ENCODE measurements at regions not wholly inside any gene's neighbourhood (a gene's known extent, or its start where the extent isn't known, plus 50 kb on each side); places are given as distances from the start of the nearest gene placed in this dataset.

DNA sequence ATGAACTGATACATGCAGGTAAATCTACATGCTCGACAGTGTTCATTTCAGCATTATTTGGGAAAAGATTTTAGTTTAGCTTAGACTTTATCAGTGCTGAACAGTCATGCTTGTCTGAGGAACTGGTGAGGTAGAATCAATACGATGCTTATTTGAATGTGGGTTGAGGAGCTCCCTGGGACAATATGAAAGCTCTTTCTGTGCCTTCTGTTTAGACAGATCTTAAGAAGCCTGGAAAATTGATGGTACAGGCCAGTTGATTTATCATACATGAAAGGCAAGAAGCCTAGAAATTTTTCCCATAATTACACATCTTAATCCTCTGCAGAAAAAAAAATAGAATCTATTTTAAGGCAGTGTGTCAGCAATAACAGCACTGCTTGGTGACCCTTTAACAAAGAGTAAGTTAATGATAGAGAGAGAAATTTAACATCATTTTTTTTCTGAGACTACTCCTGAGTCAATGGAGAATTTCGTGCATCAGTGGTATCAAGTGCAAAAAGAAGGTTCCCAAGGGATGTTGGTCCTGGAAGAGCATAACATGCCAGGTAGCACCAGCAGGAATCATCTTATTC, 252.2 kb upstream of the CDH20 start:
- ChIA-PET POLR2A (no interaction called here), CTCF (interaction anchor here (1.0 kb wide), 1 partner anchor 8 kb away, joined by 3 read pairs; no protein-coding TSS in a partner anchor)
- FAIRE-seq (no peak), ATAC-seq (no peak), DNase-seq (ENCODE audit: low read depth in 1 of 2, low spot score in 1 of 2) (no peak)
- H3K4me2 ChIP-seq = no peak overlapping the region
- TF ChIP-seq, protein P1, sequence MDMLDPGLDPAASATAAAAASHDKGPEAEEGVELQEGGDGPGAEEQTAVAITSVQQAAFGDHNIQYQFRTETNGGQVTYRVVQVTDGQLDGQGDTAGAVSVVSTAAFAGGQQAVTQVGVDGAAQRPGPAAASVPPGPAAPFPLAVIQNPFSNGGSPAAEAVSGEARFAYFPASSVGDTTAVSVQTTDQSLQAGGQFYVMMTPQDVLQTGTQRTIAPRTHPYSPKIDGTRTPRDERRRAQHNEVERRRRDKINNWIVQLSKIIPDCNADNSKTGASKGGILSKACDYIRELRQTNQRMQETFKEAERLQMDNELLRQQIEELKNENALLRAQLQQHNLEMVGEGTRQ (IDR thresholded peaks at IDR 0.05) = no peak
- no peak for TF ChIP-seq POLR2AphosphoS2 (conservative IDR thresholded peaks at IDR 0.05; ENCODE audit: low read length)
- no peak for TF ChIP-seq ZFP36 (IDR thresholded peaks at IDR 0.05; ENCODE audit: borderline replicate concordance, partially characterized antibody)
- no peak for TF ChIP-seq SREBF2 (IDR thresholded peaks at IDR 0.05)
- 16% methylated on average over 3 of the region's 3 CpGs for WGBS (ENCODE audit: missing lambda C conversion rate)
- no peaks in the 10 kb centered on the region for H3K9me3 ChIP-seq
- H3K4me3 ChIP-seq = no peak overlapping the region
- no peak overlapping the region for H3K27ac ChIP-seq
- no peaks in the 10 kb centered on the region for H3K4me1 ChIP-seq

DNA sequence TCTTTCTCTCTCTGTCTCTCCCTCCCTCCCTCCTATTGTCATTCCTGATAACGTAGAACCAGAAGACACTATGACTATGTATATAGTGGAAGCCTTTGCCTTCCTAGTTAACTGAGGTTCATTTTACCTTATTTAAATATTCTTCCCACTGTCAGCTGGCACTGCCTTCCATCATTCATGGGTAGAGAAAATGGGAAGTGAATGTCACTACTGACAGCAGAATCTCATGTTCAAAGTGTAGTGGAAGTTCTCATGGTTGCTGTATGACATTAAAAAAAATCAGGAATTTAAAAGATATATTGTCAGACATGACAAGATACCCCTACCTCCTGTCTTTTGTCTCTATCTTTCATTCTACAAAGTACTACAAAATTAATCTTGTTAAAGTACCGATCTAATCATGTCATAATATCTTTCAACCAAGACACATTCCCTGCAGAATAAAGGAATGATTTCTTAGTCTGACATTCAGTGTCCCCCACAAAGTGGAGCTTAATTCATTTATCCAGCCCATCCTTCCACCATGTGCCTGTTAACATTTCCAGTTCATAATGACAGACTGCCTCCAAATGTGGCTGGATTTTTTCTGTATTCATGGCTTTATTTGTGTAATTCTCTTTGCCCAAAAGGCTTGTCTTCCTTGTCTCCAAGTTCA, 250.1 kb upstream of the CDH20 start:
- H3K4me1 ChIP-seq = no peaks in the 10 kb centered on the region
- DNase-seq (ENCODE audit: low read depth in 1 of 2, low spot score in 1 of 2) (no peak), FAIRE-seq (no peak), ATAC-seq (no peak)
- H3K27ac ChIP-seq = no peak overlapping the region
- POLR2A ChIA-PET = no interaction called here
- H3K9me3 ChIP-seq = no peaks in the 10 kb centered on the region
- H3K4me2 ChIP-seq = no peak overlapping the region
- no peak for TF ChIP-seq KDM1A (IDR thresholded peaks at IDR 0.05; ENCODE audit: low read depth)
- TF ChIP-seq EHF (CRISPR knock-in tag; IDR thresholded peaks at IDR 0.05) = no peak
- TF ChIP-seq JUNB (IDR thresholded peaks at IDR 0.05) = no peak
- no peak for TF ChIP-seq HOXB13 (CRISPR knock-in tag; IDR thresholded peaks at IDR 0.05; ENCODE audit: low read depth)
- TF ChIP-seq TFCP2L1 (CRISPR knock-in tag; IDR thresholded peaks at IDR 0.05) = no peak
- TF ChIP-seq, protein P2, sequence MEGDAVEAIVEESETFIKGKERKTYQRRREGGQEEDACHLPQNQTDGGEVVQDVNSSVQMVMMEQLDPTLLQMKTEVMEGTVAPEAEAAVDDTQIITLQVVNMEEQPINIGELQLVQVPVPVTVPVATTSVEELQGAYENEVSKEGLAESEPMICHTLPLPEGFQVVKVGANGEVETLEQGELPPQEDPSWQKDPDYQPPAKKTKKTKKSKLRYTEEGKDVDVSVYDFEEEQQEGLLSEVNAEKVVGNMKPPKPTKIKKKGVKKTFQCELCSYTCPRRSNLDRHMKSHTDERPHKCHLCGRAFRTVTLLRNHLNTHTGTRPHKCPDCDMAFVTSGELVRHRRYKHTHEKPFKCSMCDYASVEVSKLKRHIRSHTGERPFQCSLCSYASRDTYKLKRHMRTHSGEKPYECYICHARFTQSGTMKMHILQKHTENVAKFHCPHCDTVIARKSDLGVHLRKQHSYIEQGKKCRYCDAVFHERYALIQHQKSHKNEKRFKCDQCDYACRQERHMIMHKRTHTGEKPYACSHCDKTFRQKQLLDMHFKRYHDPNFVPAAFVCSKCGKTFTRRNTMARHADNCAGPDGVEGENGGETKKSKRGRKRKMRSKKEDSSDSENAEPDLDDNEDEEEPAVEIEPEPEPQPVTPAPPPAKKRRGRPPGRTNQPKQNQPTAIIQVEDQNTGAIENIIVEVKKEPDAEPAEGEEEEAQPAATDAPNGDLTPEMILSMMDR (IDR thresholded peaks at IDR 0.05) = no peak
- TF ChIP-seq TP53 (CRISPR knock-in tag; IDR thresholded peaks at IDR 0.05) = no peak
- TF ChIP-seq NPAS2 (CRISPR knock-in tag; IDR thresholded peaks at IDR 0.05; ENCODE audit: borderline replicate concordance) = no peak
- CTCF ChIA-PET = no interaction called here
- no peak overlapping the region for H3K4me3 ChIP-seq
- 2% methylated on average over 2 of the region's 2 CpGs for WGBS (ENCODE audit: missing lambda C conversion rate)

DNA sequence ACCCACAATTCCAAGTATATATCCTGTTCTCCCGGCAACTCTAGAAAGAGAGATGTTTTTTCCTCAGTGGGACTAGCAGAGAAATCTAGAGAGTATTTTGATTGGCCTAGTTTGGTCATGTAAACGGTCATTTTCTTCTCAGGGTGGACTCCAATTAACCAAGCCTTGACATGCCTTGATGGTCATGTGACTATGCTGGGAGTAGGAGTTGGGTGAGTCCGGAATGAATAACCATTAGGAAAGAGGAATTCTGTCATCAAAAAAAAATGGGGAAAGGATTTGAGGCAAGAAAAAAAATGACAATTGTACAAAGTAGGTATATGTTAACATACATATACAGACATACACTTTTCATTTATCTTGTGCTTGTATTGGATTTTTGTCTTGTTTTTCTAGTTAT, 248.2 kb upstream of the CDH20 start:
- Histone ChIP-seq H3K27ac (no peak overlapping the region), H3K9me3 (no peaks in the 10 kb centered on the region), H3K4me2 (no peak overlapping the region), H3K4me3 (no peak overlapping the region), H3K4me1 (no peaks in the 10 kb centered on the region)
- FAIRE-seq (no peak), ATAC-seq (no peak), DNase-seq (ENCODE audit: low read depth in 1 of 2, low spot score in 1 of 2) (no peak)
- no peak for TF ChIP-seq RARB (CRISPR knock-in tag; IDR thresholded peaks at IDR 0.05)
- TF ChIP-seq, protein P3, sequence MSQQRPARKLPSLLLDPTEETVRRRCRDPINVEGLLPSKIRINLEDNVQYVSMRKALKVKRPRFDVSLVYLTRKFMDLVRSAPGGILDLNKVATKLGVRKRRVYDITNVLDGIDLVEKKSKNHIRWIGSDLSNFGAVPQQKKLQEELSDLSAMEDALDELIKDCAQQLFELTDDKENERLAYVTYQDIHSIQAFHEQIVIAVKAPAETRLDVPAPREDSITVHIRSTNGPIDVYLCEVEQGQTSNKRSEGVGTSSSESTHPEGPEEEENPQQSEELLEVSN (IDR thresholded peaks at IDR 0.05; ENCODE audit: borderline replicate concordance, low read depth) = no peak
- TF ChIP-seq, protein P4, sequence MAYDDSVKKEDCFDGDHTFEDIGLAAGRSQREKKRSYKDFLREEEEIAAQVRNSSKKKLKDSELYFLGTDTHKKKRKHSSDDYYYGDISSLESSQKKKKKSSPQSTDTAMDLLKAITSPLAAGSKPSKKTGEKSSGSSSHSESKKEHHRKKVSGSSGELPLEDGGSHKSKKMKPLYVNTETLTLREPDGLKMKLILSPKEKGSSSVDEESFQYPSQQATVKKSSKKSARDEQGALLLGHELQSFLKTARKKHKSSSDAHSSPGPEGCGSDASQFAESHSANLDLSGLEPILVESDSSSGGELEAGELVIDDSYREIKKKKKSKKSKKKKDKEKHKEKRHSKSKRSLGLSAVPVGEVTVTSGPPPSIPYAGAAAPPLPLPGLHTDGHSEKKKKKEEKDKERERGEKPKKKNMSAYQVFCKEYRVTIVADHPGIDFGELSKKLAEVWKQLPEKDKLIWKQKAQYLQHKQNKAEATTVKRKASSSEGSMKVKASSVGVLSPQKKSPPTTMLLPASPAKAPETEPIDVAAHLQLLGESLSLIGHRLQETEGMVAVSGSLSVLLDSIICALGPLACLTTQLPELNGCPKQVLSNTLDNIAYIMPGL (CRISPR knock-in tag; IDR thresholded peaks at IDR 0.05; ENCODE audit: borderline replicate concordance) = no peak
- TF ChIP-seq KDM5A (IDR thresholded peaks at IDR 0.05) = no peak
- TF ChIP-seq JUNB (IDR thresholded peaks at IDR 0.05) = no peak
- TF ChIP-seq, protein P2 (IDR thresholded peaks at IDR 0.05) = no peak
- TF ChIP-seq POLR2A (IDR thresholded peaks at IDR 0.05; ENCODE audit: low read length) = no peak
- TF ChIP-seq TP53 (CRISPR knock-in tag; IDR thresholded peaks at IDR 0.05) = no peak
- no peak for TF ChIP-seq ESRRA (IDR thresholded peaks at IDR 0.05; ENCODE audit: borderline replicate concordance, low read length)
- no peak for TF ChIP-seq NPAS2 (CRISPR knock-in tag; IDR thresholded peaks at IDR 0.05; ENCODE audit: borderline replicate concordance)
- no peak for TF ChIP-seq NFE2L2 (conservative IDR thresholded peaks at IDR 0.05; ENCODE audit: low read length)
- no peak for TF ChIP-seq HOXB5 (CRISPR knock-in tag; IDR thresholded peaks at IDR 0.05)
- TF ChIP-seq CEBPB (IDR thresholded peaks at IDR 0.05) = no peak
- no peak for TF ChIP-seq RFX5 (IDR thresholded peaks at IDR 0.05)
- no peak for TF ChIP-seq ZC3H11A (IDR thresholded peaks at IDR 0.05)
- TF ChIP-seq, protein P5, sequence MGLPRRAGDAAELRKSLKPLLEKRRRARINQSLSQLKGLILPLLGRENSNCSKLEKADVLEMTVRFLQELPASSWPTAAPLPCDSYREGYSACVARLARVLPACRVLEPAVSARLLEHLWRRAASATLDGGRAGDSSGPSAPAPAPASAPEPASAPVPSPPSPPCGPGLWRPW (IDR thresholded peaks at IDR 0.05) = no peak
- POLR2A ChIA-PET = no interaction called here
- 9% methylated on average over 3 of the region's 3 CpGs for WGBS (ENCODE audit: missing lambda C conversion rate)
- CTCF ChIA-PET = no interaction called here
